ENCODE measurements at regions not wholly inside any gene's neighbourhood (a gene's known extent, or its start where the extent isn't known, plus 50 kb on each side); places are given as distances from the start of the nearest gene placed in this dataset.

GRCh38 chr1:168782559-168783116, 53.6 kb upstream of the DPT start:
- no peaks in the 10 kb centered on the region for H3K9me3 Mint-ChIP-seq
- H3K4me3 Mint-ChIP-seq: no peak overlapping the region
- DNase-seq (ENCODE audit: low read depth, low spot score): no peak
- H3K36me3 Mint-ChIP-seq (ENCODE audit: low read depth): no peaks in the 10 kb centered on the region
- no peaks in the 10 kb centered on the region for H3K4me1 Mint-ChIP-seq
- no peak overlapping the region for H3K27ac Mint-ChIP-seq (ENCODE audit: unreplicated experiment)
- H3K27me3 Mint-ChIP-seq (ENCODE audit: low read depth): peaks cover 3% of the 10 kb centered on the region
- TF ChIP-seq CTCF (conservative IDR thresholded peaks at IDR 0.05): no peak

GRCh38 chr1:168783458-168784210, 54.6 kb upstream of the DPT start:
- TF ChIP-seq CTCF (conservative IDR thresholded peaks at IDR 0.05): no peak
- H3K4me3 Mint-ChIP-seq: no peak overlapping the region
- no peaks in the 10 kb centered on the region for H3K9me3 Mint-ChIP-seq
- peaks cover 3% of the 10 kb centered on the region for H3K27me3 Mint-ChIP-seq (ENCODE audit: low read depth)
- H3K36me3 Mint-ChIP-seq (ENCODE audit: low read depth): no peaks in the 10 kb centered on the region
- no peak for DNase-seq (ENCODE audit: low read depth, low spot score)
- no peak overlapping the region for H3K27ac Mint-ChIP-seq (ENCODE audit: unreplicated experiment)
- no peaks in the 10 kb centered on the region for H3K4me1 Mint-ChIP-seq

DNA sequence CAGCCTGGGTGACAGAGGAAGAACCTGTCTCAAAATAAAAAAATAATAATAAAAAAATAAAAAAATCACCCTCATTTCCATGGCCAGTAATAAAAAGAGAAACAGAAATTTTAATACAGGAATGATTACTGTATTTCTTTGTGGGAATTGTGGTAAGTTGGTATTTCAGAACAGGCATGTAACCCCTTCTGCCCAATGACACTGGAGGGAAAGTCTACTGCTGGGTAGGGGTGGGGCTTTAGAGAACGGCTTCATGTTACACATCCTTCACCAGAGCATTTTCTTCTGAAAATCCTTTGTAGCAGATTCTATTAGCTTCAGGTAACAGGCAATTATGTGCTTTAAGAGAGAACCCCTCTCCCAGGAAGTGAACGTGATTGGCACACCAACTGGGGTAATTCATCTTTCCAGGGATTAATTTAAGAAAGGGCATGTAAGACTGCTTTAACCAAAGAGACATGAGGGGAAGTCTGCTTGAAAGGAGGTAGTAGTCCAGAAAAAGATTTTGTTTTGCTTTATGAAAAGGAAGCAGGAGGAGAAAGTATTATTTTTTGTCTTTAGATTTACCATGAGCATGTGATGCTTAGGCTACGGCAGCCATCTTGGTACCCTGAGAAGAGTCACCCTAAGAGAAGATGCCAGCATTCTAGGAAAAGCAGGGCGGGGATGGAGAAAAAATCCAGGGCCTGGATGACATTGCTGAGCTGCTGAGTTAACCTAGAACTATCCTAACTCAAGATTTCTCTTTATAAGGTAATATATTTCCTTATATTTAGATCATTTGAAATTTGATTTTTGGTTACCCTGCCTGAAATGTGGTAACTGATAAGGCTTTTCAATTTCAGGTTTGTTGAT, 57.7 kb upstream of the DPT start:
- Mint-ChIP-seq H3K4me3 (no peak overlapping the region), H3K4me1 (no peaks in the 10 kb centered on the region), H3K9me3 (no peaks in the 10 kb centered on the region), H3K27me3 (ENCODE audit: low read depth) (no peaks in the 10 kb centered on the region), H3K36me3 (ENCODE audit: low read depth) (no peaks in the 10 kb centered on the region), H3K27ac (ENCODE audit: unreplicated experiment) (no peak overlapping the region)
- no peak for TF ChIP-seq CTCF (conservative IDR thresholded peaks at IDR 0.05)
- DNase-seq (ENCODE audit: low read depth, low spot score): no peak

DNA sequence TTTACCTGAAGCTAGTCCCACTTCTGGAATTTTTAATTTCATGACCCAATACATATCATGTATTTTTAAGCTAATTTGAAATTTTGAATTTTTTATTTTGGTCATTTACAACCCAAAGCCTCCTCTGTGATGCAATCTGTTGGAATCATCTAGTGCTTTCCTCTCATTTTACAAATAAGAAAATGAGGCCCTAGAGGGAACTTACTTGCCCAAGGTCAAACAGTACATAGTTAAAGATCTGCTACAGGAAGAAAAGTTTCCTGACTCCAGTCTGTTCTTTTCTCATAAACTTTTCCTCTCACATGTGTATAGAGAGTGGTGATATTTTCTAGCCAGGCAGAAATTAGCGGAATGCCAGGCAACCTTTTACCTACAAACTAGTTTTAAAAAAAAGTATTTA, 59.3 kb upstream of the DPT start:
- no peaks in the 10 kb centered on the region for H3K36me3 Mint-ChIP-seq (ENCODE audit: low read depth)

More for the DNA sequence above, 59.3 kb upstream of the DPT start:
- Mint-ChIP-seq H3K4me1 (no peaks in the 10 kb centered on the region), H3K4me3 (no peak overlapping the region), H3K27ac (ENCODE audit: unreplicated experiment) (no peak overlapping the region), H3K27me3 (ENCODE audit: low read depth) (no peaks in the 10 kb centered on the region), H3K9me3 (no peaks in the 10 kb centered on the region)
- DNase-seq (ENCODE audit: low read depth, low spot score): no peak
- no peak for TF ChIP-seq CTCF (conservative IDR thresholded peaks at IDR 0.05)

Data from neural crest cell (in vitro differentiated cells).